ENCODE measurements at regions not wholly inside any gene's neighbourhood (a gene's known extent, or its start where the extent isn't known, plus 50 kb on each side); places are given as distances from the start of the nearest gene placed in this dataset.

- no peak for TF ChIP-seq POLR2A (IDR thresholded peaks at IDR 0.05; ENCODE audit: extremely low read depth, insufficient read length)
- TF ChIP-seq, protein P1, sequence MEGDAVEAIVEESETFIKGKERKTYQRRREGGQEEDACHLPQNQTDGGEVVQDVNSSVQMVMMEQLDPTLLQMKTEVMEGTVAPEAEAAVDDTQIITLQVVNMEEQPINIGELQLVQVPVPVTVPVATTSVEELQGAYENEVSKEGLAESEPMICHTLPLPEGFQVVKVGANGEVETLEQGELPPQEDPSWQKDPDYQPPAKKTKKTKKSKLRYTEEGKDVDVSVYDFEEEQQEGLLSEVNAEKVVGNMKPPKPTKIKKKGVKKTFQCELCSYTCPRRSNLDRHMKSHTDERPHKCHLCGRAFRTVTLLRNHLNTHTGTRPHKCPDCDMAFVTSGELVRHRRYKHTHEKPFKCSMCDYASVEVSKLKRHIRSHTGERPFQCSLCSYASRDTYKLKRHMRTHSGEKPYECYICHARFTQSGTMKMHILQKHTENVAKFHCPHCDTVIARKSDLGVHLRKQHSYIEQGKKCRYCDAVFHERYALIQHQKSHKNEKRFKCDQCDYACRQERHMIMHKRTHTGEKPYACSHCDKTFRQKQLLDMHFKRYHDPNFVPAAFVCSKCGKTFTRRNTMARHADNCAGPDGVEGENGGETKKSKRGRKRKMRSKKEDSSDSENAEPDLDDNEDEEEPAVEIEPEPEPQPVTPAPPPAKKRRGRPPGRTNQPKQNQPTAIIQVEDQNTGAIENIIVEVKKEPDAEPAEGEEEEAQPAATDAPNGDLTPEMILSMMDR (IDR thresholded peaks at IDR 0.05; ENCODE audit: low read depth, low read length), result no peak
Measured at GRCh38 chr6:48626421-48626820, 515.4 kb upstream of the PTCHD4 start.

All from NB4 (cell line).